ENCODE measurements at regions not wholly inside any gene's neighbourhood (a gene's known extent, or its start where the extent isn't known, plus 50 kb on each side); places are given as distances from the start of the nearest gene placed in this dataset.
A peak's percentile ranks its signal among the peaks of the same experiment; 100 is the strongest.

- CTCF ChIA-PET: no interaction called here
- Mint-ChIP-seq H3K4me1 (peaks cover 33% of the 10 kb centered on the region), H3K36me3 (no peaks in the 10 kb centered on the region), H3K4me3 (peak overlapping the region; percentile 38), H3K27me3 (ENCODE audit: low read depth) (peaks cover 20% of the 10 kb centered on the region), H3K27ac (peak overlapping the region; percentile 89), H3K9me3 (peaks cover 6% of the 10 kb centered on the region)
- ATAC-seq (peak; percentile 69), DNase-seq (ENCODE audit: low spot score) (peak; percentile 22)
- TF ChIP-seq ZNF512 (CRISPR knock-in tag; IDR thresholded peaks at IDR 0.05; ENCODE audit: borderline replicate concordance) (peak; percentile 62; the same call in 1 of the 2 replicates), ZNF396 (CRISPR knock-in tag; IDR thresholded peaks at IDR 0.05; ENCODE audit: borderline replicate concordance) (no peak)
- POLR2A ChIA-PET: no interaction called here
Observed at GRCh38 chrX:530726-531610, 99.6 kb upstream of the SHOX start.

GRCh38 chrX:531611-531936 is 99.0 kb upstream of the SHOX start:
- peak; percentile 83 for ATAC-seq
- Mint-ChIP-seq H3K27me3 (ENCODE audit: low read depth) (peaks cover 16% of the 10 kb centered on the region), H3K4me1 (peaks cover 28% of the 10 kb centered on the region), H3K9me3 (peaks cover 6% of the 10 kb centered on the region), H3K36me3 (no peaks in the 10 kb centered on the region), H3K4me3 (peak overlapping the region; percentile 38), H3K27ac (peak overlapping the region; percentile 89)
- CTCF ChIA-PET: no interaction called here
- POLR2A ChIA-PET: no interaction called here
- DNase-seq (ENCODE audit: low spot score): peak; percentile 52
- TF ChIP-seq ZNF423 (CRISPR knock-in tag; IDR thresholded peaks at IDR 0.05) (peak; percentile 99), TEAD1 (CRISPR knock-in tag; IDR thresholded peaks at IDR 0.05) (peak; percentile 69; the same call in 1 of the 2 replicates), MAX (CRISPR knock-in tag; IDR thresholded peaks at IDR 0.05) (0 out of 2 replicates have a peak, but pooled peaks have one; percentile 31), ZNF219 (CRISPR knock-in tag; IDR thresholded peaks at IDR 0.05; ENCODE audit: borderline replicate concordance) (no peak)

GRCh38 chrX:534804-535203 is 95.8 kb upstream of the SHOX start:
- POLR2A ChIA-PET: no interaction called here
- Mint-ChIP-seq H3K27ac (0 out of 2 replicates have a peak overlapping the region, but pooled peaks have one; percentile 4), H3K4me1 (peaks cover 21% of the 10 kb centered on the region), H3K27me3 (ENCODE audit: low read depth) (0 out of 2 replicates have a peak, but pooled peaks cover 2% of the 10 kb centered on the region), H3K4me3 (no peak overlapping the region), H3K36me3 (no peaks in the 10 kb centered on the region), H3K9me3 (peaks cover 6% of the 10 kb centered on the region)
- DNase-seq (ENCODE audit: low spot score): no peak
- TF ChIP-seq ZNF512 (CRISPR knock-in tag; IDR thresholded peaks at IDR 0.05; ENCODE audit: borderline replicate concordance): peak; percentile 72
- TF ChIP-seq SOX15 (CRISPR knock-in tag; IDR thresholded peaks at IDR 0.05): no peak
- ATAC-seq: no peak
- CTCF ChIA-PET: no interaction called here

GRCh38 chrX:536616-537015 is 94.0 kb upstream of the SHOX start:
- ChIA-PET CTCF (no interaction called here), POLR2A (no interaction called here)
- no peaks in the 10 kb centered on the region for H3K36me3 Mint-ChIP-seq
- H3K27me3 Mint-ChIP-seq (ENCODE audit: low read depth): no peaks in the 10 kb centered on the region
- no peak overlapping the region for H3K4me3 Mint-ChIP-seq
- H3K27ac Mint-ChIP-seq: no peak overlapping the region
- no peaks in the 10 kb centered on the region for H3K9me3 Mint-ChIP-seq
- no peak for ATAC-seq
- peaks cover 4% of the 10 kb centered on the region for H3K4me1 Mint-ChIP-seq
- DNase-seq (ENCODE audit: low spot score): no peak
- TF ChIP-seq STAT6 (CRISPR knock-in tag; conservative IDR thresholded peaks at IDR 0.05; ENCODE audit: low read depth) (no peak), PRDM15 (CRISPR knock-in tag; IDR thresholded peaks at IDR 0.05) (no peak), CTCF (IDR thresholded peaks at IDR 0.05) (no peak), ATF2 (CRISPR knock-in tag; IDR thresholded peaks at IDR 0.05; ENCODE audit: borderline replicate concordance, low read depth) (no peak), MXD4 (CRISPR knock-in tag; IDR thresholded peaks at IDR 0.05; ENCODE audit: borderline replicate concordance) (no peak)

All from WTC11 (cell line).